Effector CD4-positive, alpha-beta T cell (primary cell): ENCODE measurements at regions not wholly inside any gene's neighbourhood (a gene's known extent, or its start where the extent isn't known, plus 50 kb on each side); places are given as distances from the start of the nearest gene placed in this dataset.
"Not testable (repeated sequence)": the region's sequence is repeated elsewhere in the genome, so short reads cannot be mapped to it uniquely, and the experiment has no call there.

ENCODE experiments used
- DNase-seq: peaks from one replicate; pipeline ENCODE4 v3.0.0-alpha.2; 2020

GRCh38 chr3:20317616-20318015, 131.6 kb upstream of the SGO1 start:
- no peak for DNase-seq

- DNase-seq, result no peak
These were observed 130.2 kb upstream of the SGO1 start for GRCh38 chr3:20316238-20316637.

- no peak for DNase-seq
These were observed 124.6 kb upstream of the SGO1 start for GRCh38 chr3:20310629-20311028.

GRCh38 chr3:20307383-20307782, 121.4 kb upstream of the SGO1 start:
- DNase-seq, result no peak

- no peak for DNase-seq
These were observed 119.6 kb upstream of the SGO1 start for GRCh38 chr3:20305647-20306046.

GRCh38 chr3:20302766-20303165, 116.8 kb upstream of the SGO1 start:
- no peak for DNase-seq

- DNase-seq, result no peak
These were observed 102.0 kb upstream of the SGO1 start for GRCh38 chr3:20288050-20288449.

GRCh38 chr3:20280257-20280656, 94.3 kb upstream of the SGO1 start:
- DNase-seq, result no peak

- DNase-seq, result not testable (repeated sequence)
These were observed 80.0 kb upstream of the SGO1 start for GRCh38 chr3:20265977-20266376.

- DNase-seq, result no peak
These were observed 79.0 kb upstream of the SGO1 start for GRCh38 chr3:20264900-20265567.

GRCh38 chr3:20258371-20258770, 72.4 kb upstream of the SGO1 start:
- no peak for DNase-seq

GRCh38 chr3:20256144-20256543, 70.1 kb upstream of the SGO1 start:
- DNase-seq, result no peak

GRCh38 chr3:20254268-20255117, 68.5 kb upstream of the SGO1 start:
- DNase-seq, result no peak

GRCh38 chr3:20250786-20251185, 64.8 kb upstream of the SGO1 start:
- no peak for DNase-seq

- no peak for DNase-seq
These were observed 64.3 kb upstream of the SGO1 start for GRCh38 chr3:20250314-20250713.

- no peak for DNase-seq
These were observed 60.7 kb upstream of the SGO1 start for GRCh38 chr3:20246662-20247061.

GRCh38 chr3:20245781-20246180, 59.8 kb upstream of the SGO1 start:
- DNase-seq, result no peak

- DNase-seq, result no peak
These were observed 54.3 kb upstream of the SGO1 start for GRCh38 chr3:20240154-20240883.

GRCh38 chr3:20238199-20238598, 52.2 kb upstream of the SGO1 start:
- DNase-seq, result not testable (repeated sequence)

GRCh38 chr3:20236603-20237002, 50.6 kb upstream of the SGO1 start:
- no peak for DNase-seq
